Adipose tissue (tissue), 3 donors: ENCODE measurements at regions not wholly inside any gene's neighbourhood (a gene's known extent, or its start where the extent isn't known, plus 50 kb on each side); places are given as distances from the start of the nearest gene placed in this dataset.
"Not testable (repeated sequence)": the region's sequence is repeated elsewhere in the genome, so short reads cannot be mapped to it uniquely, and the experiment has no call there.

ENCODE experiments used
- H3K27ac ChIP-seq: one replicate; pipeline ENCODE4 v1.5.1; 2013; ENCODE audit warnings: low read depth, low read length
- WGBS, 3 donors: extraction: QIAGEN DNeasy Blood & Tissue Kit; methylation state at CpG; one replicate each; pipeline ENCODE4 v1.1.7; 2013; 5-methylcytosine and 5-hydroxymethylcytosine counted together
- donor health status: healthy with polysubstance abuse.
- donor health status: Bipolar disorder and iron deficiency.
- donor health status: healthy.

GRCh38 chr2:42979870-42980763 is 187.7 kb upstream of the HAAO start:
- 72 to 90% (median 86%) methylated on average over 16 of the region's 16 CpGs for WGBS, 3 donors
- H3K27ac ChIP-seq, result no peak overlapping the region

- WGBS, 3 donors, result 17 to 64% (median 62%) methylated on average over 5 of the region's 5 CpGs
- no peak overlapping the region for H3K27ac ChIP-seq
Measured at GRCh38 chr2:42979416-42979869, 187.1 kb upstream of the HAAO start.

- 61 to 93% (median 88%) methylated on average over 7 of the region's 7 CpGs for WGBS, 3 donors
Measured at GRCh38 chr2:42978887-42979415, 186.6 kb upstream of the HAAO start.

GRCh38 chr2:42978175-42978886 is 185.9 kb upstream of the HAAO start:
- H3K27ac ChIP-seq, result no peak overlapping the region
- WGBS, 3 donors, result 46 to 93% (median 93%) methylated on average over 5 of the region's 5 CpGs

More at GRCh38 chr2:42978887-42979415, 186.6 kb upstream of the HAAO start:
- no peak overlapping the region for H3K27ac ChIP-seq

- 65 to 71% (median 66%) methylated on average over 12 of the region's 12 CpGs for WGBS, 3 donors
- H3K27ac ChIP-seq, result no peak overlapping the region
Measured at GRCh38 chr2:42977270-42978174, 185.1 kb upstream of the HAAO start.

- WGBS, 3 donors, result 76 to 89% (median 79%) methylated on average over 5 of the region's 5 CpGs
- no peak overlapping the region for H3K27ac ChIP-seq
Measured at GRCh38 chr2:42976351-42976750, 184.0 kb upstream of the HAAO start.

- 17 to 30% (median 21%) methylated on average over 34 to 40 of the region's 40 CpGs for WGBS, 3 donors
- no peak overlapping the region for H3K27ac ChIP-seq
Measured at GRCh38 chr2:42974721-42975717, 182.6 kb upstream of the HAAO start.

- no peak overlapping the region for H3K27ac ChIP-seq
- 54 to 64% (median 56%) methylated on average over 2 of the region's 2 CpGs for WGBS, 3 donors
Measured at GRCh38 chr2:42974169-42974720, 181.9 kb upstream of the HAAO start.

GRCh38 chr2:42973726-42974125 is 181.3 kb upstream of the HAAO start:
- 69 to 94% (median 76%) methylated on average over 3 of the region's 3 CpGs for WGBS, 3 donors
- no peak overlapping the region for H3K27ac ChIP-seq

- 91 to 92% (median 92%) methylated on average over 11 of the region's 11 CpGs for WGBS, 3 donors
- not testable (repeated sequence) for H3K27ac ChIP-seq
Measured at GRCh38 chr2:42972933-42973516, 180.6 kb upstream of the HAAO start.

GRCh38 chr2:42971947-42972736 is 179.8 kb upstream of the HAAO start:
- 66 to 78% (median 70%) methylated on average over 7 of the region's 7 CpGs for WGBS, 3 donors
- no peak overlapping the region for H3K27ac ChIP-seq

GRCh38 chr2:42971381-42971780 is 179.0 kb upstream of the HAAO start:
- H3K27ac ChIP-seq, result no peak overlapping the region
- 90 to 93% (median 92%) methylated on average over 8 of the region's 8 CpGs for WGBS, 3 donors

- no peak overlapping the region for H3K27ac ChIP-seq
- 95 to 97% (median 95%) methylated on average over 3 of the region's 3 CpGs for WGBS, 3 donors
Measured at GRCh38 chr2:42970151-42970550, 177.8 kb upstream of the HAAO start.

GRCh38 chr2:42969231-42970150 is 177.1 kb upstream of the HAAO start:
- 66 to 84% (median 67%) methylated on average over 12 of the region's 12 CpGs for WGBS, 3 donors
- H3K27ac ChIP-seq, result peak overlapping the region; percentile 64
